GM11168 (cell line): ENCODE measurements at regions not wholly inside any gene's neighbourhood (a gene's known extent, or its start where the extent isn't known, plus 50 kb on each side); places are given as distances from the start of the nearest gene placed in this dataset.
"Not testable (repeated sequence)": the region's sequence is repeated elsewhere in the genome, so short reads cannot be mapped to it uniquely, and the experiment has no call there.

Experiments
- in situ Hi-C: fragments of 300-500 bp; cut with MboI; formaldehyde crosslinking; loops from one replicate; pipeline ENCODE4 v1.12.0; 2022; ENCODE audit warnings: low sequenced_read_pairs; ENCODE audit not compliant: unreplicated experiment

DNA sequence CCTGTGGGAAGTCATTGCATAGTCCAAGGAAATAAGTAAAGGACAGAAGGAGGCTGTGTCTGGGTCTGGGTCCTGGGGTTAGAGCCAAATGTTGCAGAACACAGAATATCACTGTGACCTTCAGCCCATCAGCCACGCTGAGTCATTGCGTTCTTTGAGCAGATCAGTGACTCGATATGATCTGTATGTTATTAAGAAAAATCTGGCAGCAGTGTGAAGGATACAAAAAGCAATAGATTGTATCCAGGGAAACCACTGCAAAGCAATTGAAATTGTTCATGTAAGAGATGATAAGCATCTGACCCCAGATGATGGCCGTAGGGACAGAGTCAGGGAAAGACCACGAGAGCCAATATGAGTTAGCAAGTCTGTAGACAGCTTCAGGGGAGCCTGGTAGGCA, 1575.1 kb upstream of the SLC10A2 start:
- in situ Hi-C loops, result no loop called here

DNA sequence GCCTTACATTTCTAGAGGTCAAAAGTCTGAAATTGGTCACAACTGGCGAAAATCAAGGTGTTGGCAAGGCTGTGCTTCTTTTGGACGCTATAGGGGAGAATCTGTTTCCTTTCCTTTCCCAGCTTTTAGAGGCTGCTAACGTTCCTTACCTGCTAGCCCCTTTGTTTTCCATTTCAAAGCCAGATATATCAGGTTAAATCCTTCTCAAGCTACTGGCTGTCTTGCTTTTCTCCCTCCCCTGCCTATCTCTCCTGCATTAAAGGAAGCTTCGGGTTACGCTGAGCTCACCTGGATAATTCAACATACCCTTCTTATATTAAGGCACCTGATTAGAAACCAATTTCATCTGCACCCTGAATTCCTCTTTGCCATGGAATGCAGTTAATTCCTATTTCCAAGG, 1569.7 kb upstream of the SLC10A2 start:
- in situ Hi-C loops, result no loop called here

DNA sequence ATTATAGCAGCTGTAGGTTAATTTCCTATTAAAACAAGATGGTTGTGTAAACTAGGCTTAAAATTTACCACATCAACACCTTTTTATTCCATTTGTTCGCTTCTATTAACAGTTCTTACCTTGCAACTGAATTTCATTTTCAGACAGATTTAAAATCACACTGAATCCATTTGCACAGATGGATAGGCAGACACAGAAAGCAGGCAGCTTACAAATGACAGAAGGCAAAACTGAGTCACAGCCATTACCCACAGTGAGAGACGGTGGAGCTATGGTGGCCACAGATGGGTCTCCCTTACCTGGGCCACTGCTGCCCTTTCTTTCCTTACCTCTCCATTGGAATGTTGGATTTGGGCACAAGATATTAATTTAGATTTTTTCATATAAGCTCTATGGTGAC, 1567.8 kb upstream of the SLC10A2 start:
- in situ Hi-C loops, result no loop called here

- in situ Hi-C loops, result no loop called here
These were observed 1566.5 kb upstream of the SLC10A2 start for GRCh38 chr13:104632736-104633135.

DNA sequence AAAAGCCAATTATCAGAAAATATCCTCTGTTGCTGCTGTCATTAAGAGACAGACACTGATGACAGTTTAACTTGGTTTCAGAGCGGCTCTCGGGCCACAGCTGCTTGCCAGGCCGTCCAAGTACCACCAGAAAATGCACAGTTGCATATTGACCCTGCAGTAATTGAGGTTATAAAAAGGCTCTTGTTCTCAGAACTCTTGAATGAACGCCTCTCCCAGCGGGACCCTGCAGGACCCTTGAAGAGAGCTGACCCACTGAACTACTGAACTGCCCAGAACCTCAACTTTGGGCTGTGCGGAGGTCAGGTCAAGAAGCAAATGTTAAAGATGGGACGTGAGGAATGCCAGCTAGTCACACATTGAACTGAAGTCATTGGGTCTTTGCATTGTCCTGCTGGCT, 1559.0 kb upstream of the SLC10A2 start:
- in situ Hi-C loops, result no loop called here

GRCh38 chr13:104616990-104617389, 1550.8 kb upstream of the SLC10A2 start:
- in situ Hi-C loops, result no loop called here

DNA sequence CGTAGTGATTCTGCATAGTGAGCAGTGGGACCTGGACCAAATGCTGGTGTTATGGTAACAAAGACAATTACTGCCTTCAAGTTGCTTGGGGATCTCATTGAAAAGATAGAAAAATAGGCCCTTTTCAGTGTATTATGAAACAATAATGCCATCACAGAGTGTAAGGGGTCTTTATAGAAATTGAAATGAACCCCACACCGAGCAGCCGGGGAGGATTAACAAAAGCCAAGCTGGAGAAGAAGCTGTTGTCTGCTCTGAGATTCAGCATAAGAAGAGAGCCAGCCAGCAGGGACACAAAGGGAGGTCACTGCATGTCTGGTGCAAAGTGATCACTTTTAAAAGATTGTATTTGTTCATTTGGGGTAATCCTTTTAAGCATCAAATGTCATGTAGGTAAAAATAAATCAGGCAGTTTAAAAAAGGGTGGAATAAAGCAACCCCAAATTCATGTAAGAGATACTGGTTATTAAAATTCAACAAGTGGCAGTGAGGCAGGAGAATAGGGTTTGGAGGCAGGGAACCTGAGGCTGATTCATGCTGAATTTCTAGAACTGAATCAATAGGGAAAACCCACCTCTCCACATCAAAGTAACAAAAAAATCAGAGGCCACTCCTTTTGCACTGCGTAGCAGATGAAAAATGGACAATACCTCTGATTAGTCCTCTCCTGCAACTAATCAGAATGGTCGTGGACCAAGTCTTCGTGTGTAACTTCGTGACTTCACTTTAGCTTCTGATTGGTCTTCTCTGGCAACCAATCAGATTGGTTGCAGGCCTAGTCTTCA, 1548.3 kb upstream of the SLC10A2 start:
- in situ Hi-C loops, result no loop called here

GRCh38 chr13:104608331-104608730, 1542.1 kb upstream of the SLC10A2 start:
- in situ Hi-C loops, result no loop called here

- in situ Hi-C loops, result not testable (repeated sequence)
These were observed 1539.2 kb upstream of the SLC10A2 start for GRCh38 chr13:104605435-104605834.

DNA sequence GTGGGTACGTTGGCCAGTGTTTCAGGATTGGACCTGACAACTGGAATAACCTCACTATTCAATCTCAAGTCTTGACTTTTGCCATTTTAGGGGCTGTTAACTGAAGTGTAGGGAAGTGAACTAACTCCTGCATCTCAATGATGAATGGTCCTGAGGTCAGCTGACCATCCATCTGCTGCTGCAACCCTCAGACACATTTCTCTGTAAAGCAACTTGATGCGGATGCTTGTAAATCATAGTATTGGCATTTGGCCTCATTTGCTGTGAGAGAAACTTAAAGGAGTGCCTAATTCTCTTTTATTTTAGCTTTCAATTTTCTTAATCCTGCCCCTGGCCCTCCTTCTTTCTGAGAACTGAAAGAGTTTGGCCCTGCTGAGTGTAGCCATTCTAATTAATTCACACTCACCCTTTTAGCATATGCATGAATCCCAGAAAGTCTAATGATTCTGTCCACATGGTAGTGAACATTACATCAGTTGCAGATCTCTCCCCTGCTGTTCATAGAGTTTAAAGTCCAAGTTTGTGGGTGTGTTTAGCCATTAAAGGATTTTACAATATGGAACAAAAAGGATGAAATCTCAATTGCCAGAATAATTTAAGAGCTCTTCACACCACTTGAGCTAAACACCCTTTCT, 1531.4 kb upstream of the SLC10A2 start:
- in situ Hi-C loops, result no loop called here

DNA sequence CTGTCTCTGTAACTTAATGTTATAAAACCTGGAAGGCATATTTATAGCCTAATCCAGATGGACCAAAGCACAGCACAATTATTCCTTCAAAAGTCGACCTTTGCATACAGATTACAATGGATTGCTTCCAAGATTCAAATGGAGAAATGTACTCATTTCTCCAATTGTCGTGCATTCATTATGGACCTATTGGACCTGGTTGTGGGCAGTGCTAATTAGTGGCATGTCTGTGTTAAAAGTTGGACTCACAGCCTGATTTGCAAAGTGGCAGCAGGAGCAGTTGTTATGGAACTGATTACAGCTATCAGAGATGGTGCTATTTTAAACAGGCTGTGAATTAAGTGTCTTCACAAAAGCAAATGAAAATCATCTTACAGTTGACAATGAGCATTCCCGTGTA, 1529.3 kb upstream of the SLC10A2 start:
- in situ Hi-C loops, result no loop called here

GRCh38 chr13:104594806-104595205, 1528.6 kb upstream of the SLC10A2 start:
- in situ Hi-C loops, result no loop called here

- in situ Hi-C loops, result no loop called here
These were observed 1527.5 kb upstream of the SLC10A2 start for GRCh38 chr13:104593693-104594092.

GRCh38 chr13:104593251-104593576, 1527.0 kb upstream of the SLC10A2 start:
- in situ Hi-C loops, result no loop called here

- in situ Hi-C loops, result no loop called here
These were observed 1526.5 kb upstream of the SLC10A2 start for GRCh38 chr13:104592545-104593250.

GRCh38 chr13:104592127-104592526, 1525.9 kb upstream of the SLC10A2 start:
- in situ Hi-C loops, result no loop called here

DNA sequence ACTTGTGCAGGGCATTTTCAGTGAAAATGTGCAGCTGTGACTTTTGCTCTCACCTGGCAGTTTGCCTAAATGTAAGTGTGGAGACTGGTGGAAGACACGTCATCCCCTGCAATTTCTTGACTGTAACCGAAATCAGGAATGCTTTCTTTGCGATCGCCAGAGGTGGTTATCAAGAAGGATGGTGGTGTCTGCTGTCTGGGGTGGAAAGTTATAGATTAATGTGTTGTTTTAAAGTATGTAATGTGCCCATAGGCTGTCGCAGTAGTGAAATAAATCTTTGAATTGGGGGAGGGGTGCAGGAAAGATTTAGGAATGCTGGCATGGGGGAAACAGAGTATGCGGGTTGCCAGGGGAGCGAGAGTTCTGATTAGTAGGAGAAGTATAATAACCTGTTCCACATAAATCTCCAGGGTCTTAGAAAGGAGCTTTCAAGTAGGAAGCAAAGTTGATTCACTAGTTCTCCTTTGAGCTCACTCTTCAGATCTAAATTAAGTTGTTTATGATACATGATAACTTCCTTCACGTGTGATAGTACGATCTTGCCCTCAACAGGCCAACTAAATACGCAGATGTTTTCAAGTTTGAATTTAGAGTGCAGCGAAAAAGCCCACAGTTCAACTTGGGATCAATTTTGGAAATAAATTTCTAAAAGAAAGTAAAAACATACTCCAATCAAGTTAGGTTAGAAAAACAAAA, 1520.0 kb upstream of the SLC10A2 start:
- in situ Hi-C loops, result no loop called here

GRCh38 chr13:104584481-104584880, 1518.3 kb upstream of the SLC10A2 start:
- in situ Hi-C loops, result no loop called here

- in situ Hi-C loops, result no loop called here
These were observed 1514.7 kb upstream of the SLC10A2 start for GRCh38 chr13:104580931-104581330.

- in situ Hi-C loops, result no loop called here
These were observed 1511.0 kb upstream of the SLC10A2 start for GRCh38 chr13:104577071-104577815.
